Ascending aorta (tissue), 2 donors: ENCODE measurements at regions not wholly inside any gene's neighbourhood (a gene's known extent, or its start where the extent isn't known, plus 50 kb on each side); places are given as distances from the start of the nearest gene placed in this dataset.

Source experiments
- DNase-seq, 2 donors: peaks; one replicate each; pipeline ENCODE4 v3.0.0-alpha.2; 2019; ENCODE audit warnings: low spot score in 2 of 2
- H3K27ac ChIP-seq, 2 donors: fragments of 200-600 bp; sonication (generic); one replicate each; pipeline ENCODE4 v1.5.1; 2016 to 2017; ENCODE audit warnings: mild to moderate bottlenecking in 1 of 2
- H3K27me3 ChIP-seq: fragments of 200-600 bp; sonication (generic); one replicate; pipeline ENCODE4 v1.5.1; 2017
- H3K36me3 ChIP-seq, 2 donors: fragments of 200-600 bp; sonication (generic); one replicate each; pipeline ENCODE4 v1.5.1; 2016
- H3K4me1 ChIP-seq, 2 donors: fragments of 200-600 bp; sonication (generic); one replicate each; pipeline ENCODE4 v1.5.1; 2016 to 2017; ENCODE audit warnings: mild to moderate bottlenecking in 1 of 2
- H3K4me3 ChIP-seq, 2 donors: fragments of 200-600 bp; sonication (generic); one replicate each; pipeline ENCODE4 v1.5.1; 2016 to 2017; ENCODE audit warnings: mild to moderate bottlenecking in 1 of 2
- H3K9me3 ChIP-seq, 2 donors: fragments of 200-600 bp; sonication (generic); one replicate each; pipeline ENCODE4 v1.5.1; 2016
- CTCF ChIP-seq, 3 experiments: fragments of 200-600 bp in 2 of 3; fragments of 450-650 bp in 1 of 3; sonication (generic) in 2 of 3; IDR thresholded peaks; one replicate each; pipeline ENCODE4 v1.5.1; 2016 to 2019; ENCODE audit warnings: antibody characterized with exemption in 3 of 3, mild to moderate bottlenecking in 1 of 3, moderate library complexity in 1 of 3
- intact Hi-C: fragments of 100-400 bp; cut with DNase I; formaldehyde crosslinking; loops from one replicate; pipeline ENCODE4 v1.15.1; 2023

- H3K27ac ChIP-seq, result no peak overlapping the region
- H3K9me3 ChIP-seq, result no peaks in the 10 kb centered on the region
- H3K27me3 ChIP-seq, result no peaks in the 10 kb centered on the region
- no peak overlapping the region for H3K4me3 ChIP-seq
- no peak for DNase-seq
- intact Hi-C loops, result no loop called here
- H3K4me1 ChIP-seq, result no peaks in the 10 kb centered on the region
- TF ChIP-seq CTCF (IDR thresholded peaks at IDR 0.05), result no peak
- no peaks in the 10 kb centered on the region for H3K36me3 ChIP-seq
Measured at GRCh38 chr10:106114656-106115186, 1049.8 kb downstream of the SORCS1 start.

- H3K27ac ChIP-seq, result no peak overlapping the region
- no peaks in the 10 kb centered on the region for H3K36me3 ChIP-seq
- no peaks in the 10 kb centered on the region for H3K27me3 ChIP-seq
- no peak overlapping the region for H3K4me3 ChIP-seq
- no peak for TF ChIP-seq CTCF (IDR thresholded peaks at IDR 0.05)
- H3K4me1 ChIP-seq, result no peaks in the 10 kb centered on the region
- no peak for DNase-seq
- no peaks in the 10 kb centered on the region for H3K9me3 ChIP-seq
- intact Hi-C loops, result no loop called here
Measured at GRCh38 chr10:106111246-106111645, 1053.3 kb downstream of the SORCS1 start.

- Histone ChIP-seq H3K4me3 (no peak overlapping the region), H3K36me3 (no peaks in the 10 kb centered on the region), H3K27ac (no peak overlapping the region), H3K27me3 (no peaks in the 10 kb centered on the region), H3K4me1 (no peaks in the 10 kb centered on the region), H3K9me3 (no peaks in the 10 kb centered on the region)
- DNase-seq, result no peak
- TF ChIP-seq CTCF (IDR thresholded peaks at IDR 0.05), result no peak
- intact Hi-C loops, result no loop called here
Measured at GRCh38 chr10:106107706-106108105, 1056.8 kb downstream of the SORCS1 start.

GRCh38 chr10:106106114-106106513, 1058.4 kb downstream of the SORCS1 start:
- H3K4me3 ChIP-seq, result no peak overlapping the region
- no peaks in the 10 kb centered on the region for H3K9me3 ChIP-seq
- H3K27me3 ChIP-seq, result no peaks in the 10 kb centered on the region
- no peak for DNase-seq
- intact Hi-C loops, result no loop called here
- H3K36me3 ChIP-seq, result no peaks in the 10 kb centered on the region
- H3K27ac ChIP-seq, result no peak overlapping the region
- no peak for TF ChIP-seq CTCF (IDR thresholded peaks at IDR 0.05)
- no peaks in the 10 kb centered on the region for H3K4me1 ChIP-seq

- DNase-seq, result no peak
- Histone ChIP-seq H3K9me3 (no peaks in the 10 kb centered on the region), H3K27me3 (no peaks in the 10 kb centered on the region), H3K36me3 (no peaks in the 10 kb centered on the region), H3K4me1 (no peaks in the 10 kb centered on the region), H3K27ac (no peak overlapping the region), H3K4me3 (no peak overlapping the region)
- intact Hi-C loops, result no loop called here
- TF ChIP-seq CTCF (IDR thresholded peaks at IDR 0.05), result no peak
Measured at GRCh38 chr10:106089855-106090254, 1074.7 kb downstream of the SORCS1 start.

- DNase-seq, result no peak
- TF ChIP-seq CTCF (IDR thresholded peaks at IDR 0.05), result no peak
- Histone ChIP-seq H3K4me1 (no peaks in the 10 kb centered on the region), H3K27ac (no peak overlapping the region), H3K36me3 (no peaks in the 10 kb centered on the region), H3K4me3 (no peak overlapping the region), H3K9me3 (no peaks in the 10 kb centered on the region), H3K27me3 (no peaks in the 10 kb centered on the region)
- intact Hi-C loops, result no loop called here
Measured at GRCh38 chr10:106086391-106086790, 1078.1 kb downstream of the SORCS1 start.
